GM12878 (cell line): ENCODE measurements at regions not wholly inside any gene's neighbourhood (a gene's known extent, or its start where the extent isn't known, plus 50 kb on each side); places are given as distances from the start of the nearest gene placed in this dataset.
"Not testable (repeated sequence)": the region's sequence is repeated elsewhere in the genome, so short reads cannot be mapped to it uniquely, and the experiment has no call there.

Experiments used
- ATAC-seq: fragments of 200-7000 bp; cut with Tn5 transposase; 3 replicates; pipeline ENCODE4 v1.9.1; 2020; ENCODE audit warnings: mild to moderate bottlenecking, moderate library complexity
- BruUV-seq: library from RNA; stranded (reverse); fragments of 400-500 nt; replicated peaks from 2 replicates; lab custom pipeline; 2021; lab: Mats Ljungman, UMichigan
- CTCF ChIA-PET: fragments of 300-600 bp; sonication (Branson Sonifier 250); formaldehyde crosslinking; extraction: SDS; loops from one replicate; lab custom pipeline; 2021; ENCODE audit warnings: inconsistent platforms; lab: Yijun Ruan, JAX
- POLR2A ChIA-PET: fragments of 350-600 bp; formaldehyde crosslinking; extraction: SDS; loops from one replicate; lab custom pipeline; 2021; ENCODE audit warnings: inconsistent platforms; lab: Charles Lee
- RAD21 ChIA-PET: fragments of 300-600 bp; sonication (Branson Sonifier 250); formaldehyde crosslinking; loops from one replicate; lab custom pipeline; 2023; ENCODE audit warnings: antibody characterized with exemption; ENCODE audit not compliant: unreplicated experiment; lab: Charles Lee
- SMC1A ChIA-PET: fragments of 300-600 bp; sonication (Branson Sonifier 250); formaldehyde crosslinking; loops from one replicate; lab custom pipeline; 2023; ENCODE audit not compliant: unreplicated experiment, uncharacterized antibody; lab: Charles Lee
- DNase-seq: peaks from one replicate; pipeline ENCODE4 v3.0.0-alpha.2; 2011; ENCODE audit warnings: low read depth, low spot score
- FAIRE-seq: peaks from 3 replicates; lab custom pipeline; 2011; peaks lifted over from hg19 to GRCh38; lab: Jason Lieb, UNC
- H2AFZ ChIP-seq: 2 replicates; pipeline ENCODE4 v1.6.0; 2011; ENCODE audit warnings: low read depth, low read length, control low read depth; ENCODE audit not compliant: control insufficient read depth
- H3K27ac ChIP-seq: 2 replicates; pipeline ENCODE4 v1.5.1; 2011; ENCODE audit warnings: control low read depth; ENCODE audit not compliant: control insufficient read depth, insufficient read depth
- H3K27me3 ChIP-seq, 2 experiments: replicated peaks in 1 of 2; 2 replicates each; pipeline versions ENCODE4 v1.6.0 to v1.6.1; 2011; ENCODE audit warnings: low read length in 1 of 2; ENCODE audit not compliant: control insufficient read depth in 2 of 2, insufficient read depth in 2 of 2
- H3K36me3 ChIP-seq, 2 experiments: 2 replicates each; pipeline ENCODE4 v1.5.1; 2011; ENCODE audit warnings: low read length in 1 of 2; ENCODE audit not compliant: control insufficient read depth in 2 of 2, insufficient read depth in 2 of 2
- H3K4me1 ChIP-seq: 2 replicates; pipeline ENCODE4 v1.6.1; 2011; ENCODE audit warnings: mild to moderate bottlenecking, low read length, moderate library complexity, mixed read lengths; ENCODE audit not compliant: control insufficient read depth, insufficient read depth
- H3K4me2 ChIP-seq: 2 replicates; pipeline ENCODE4 v1.6.0; 2011; ENCODE audit warnings: control low read depth; ENCODE audit not compliant: control insufficient read depth, insufficient read depth
- H3K4me3 ChIP-seq: fragments of 200-600 bp; sonication (generic); 2 replicates; pipeline ENCODE4 v1.5.1; 2016
- H3K79me2 ChIP-seq: 2 replicates; pipeline ENCODE4 v1.6.0; 2011; ENCODE audit warnings: low read length; ENCODE audit not compliant: control insufficient read depth, insufficient read depth
- H3K9ac ChIP-seq: 2 replicates; pipeline ENCODE4 v1.8.0; 2011; ENCODE audit warnings: low read length, control low read depth, mixed read lengths; ENCODE audit not compliant: control insufficient read depth, insufficient read depth
- H3K9me3 ChIP-seq: replicated peaks from 3 replicates; pipeline ENCODE4 v1.5.1; 2011; ENCODE audit warnings: mild to moderate bottlenecking, low read length; ENCODE audit not compliant: control insufficient read depth, insufficient read depth
- H4K20me1 ChIP-seq: 2 replicates; pipeline ENCODE4 v1.6.0; 2011; ENCODE audit not compliant: control insufficient read depth, insufficient read depth
- DPF2 ChIP-seq: fragments of 450-650 bp; IDR thresholded peaks from 2 replicates; pipeline ENCODE4 v1.6.1; 2017; ENCODE audit warnings: mild to moderate bottlenecking
- POLR2AphosphoS5 ChIP-seq: IDR thresholded peaks from 2 replicates; pipeline ENCODE4 v1.6.1; 2011; ENCODE audit warnings: mild to moderate bottlenecking, low read length, inconsistent platforms
- SMAD5 ChIP-seq: IDR thresholded peaks from 2 replicates; pipeline ENCODE4 v1.6.1; 2016; ENCODE audit warnings: antibody characterized with exemption, low read depth
- TCF12 ChIP-seq: IDR thresholded peaks from 2 replicates; pipeline ENCODE4 v1.6.1; 2011; ENCODE audit warnings: low read depth, mild to moderate bottlenecking, low read length
- ZNF384 ChIP-seq: IDR thresholded peaks from 2 replicates; pipeline ENCODE4 v1.6.1; 2012; ENCODE audit warnings: low read depth, mild to moderate bottlenecking, low read length, improper control_type of control experiment, borderline replicate concordance
- WGBS: methylation state at CpG from one replicate; pipeline ENCODE4 v1.1.6; 2016; ENCODE audit warnings: low lambda C conversion rate; ENCODE audit not compliant: insufficient replicate concordance, insufficient coverage; ENCODE audit errors: missing lambda C conversion rate; 5-methylcytosine and 5-hydroxymethylcytosine counted together
- in situ Hi-C: fragments of 300-500 bp; cut with MboI; formaldehyde crosslinking; loops from 9 replicates; pipeline ENCODE4 v1.14.3; 2018; ENCODE audit warnings: mixed read lengths
- intact Hi-C: fragments of 100-400 bp; cut with micrococcal nuclease; formaldehyde crosslinking; loops from one replicate; pipeline ENCODE4 v1.14.2; 2022; ENCODE audit not compliant: unreplicated experiment
- TF ChIP-seq, protein P1 (sequence below): fragments of 450-650 bp; IDR thresholded peaks from 2 replicates; pipeline ENCODE4 v1.6.1; 2017; ENCODE audit warnings: mild to moderate bottlenecking, low read depth, inconsistent platforms; ENCODE audit not compliant: poor library complexity, severe bottlenecking
- TF ChIP-seq, protein P2 (sequence below): fragments of 450-650 bp; IDR thresholded peaks from 2 replicates; pipeline ENCODE4 v1.6.1; 2017; ENCODE audit warnings: mild to moderate bottlenecking
- TF ChIP-seq, protein P3 (sequence below): IDR thresholded peaks from 2 replicates; pipeline ENCODE4 v1.6.1; 2012; ENCODE audit warnings: low read depth, low read length, improper control_type of control experiment
- TF ChIP-seq, protein P4 (sequence below): IDR thresholded peaks from 2 replicates; pipeline ENCODE4 v1.6.1; 2012; ENCODE audit warnings: low read depth, low read length, improper control_type of control experiment

DNA sequence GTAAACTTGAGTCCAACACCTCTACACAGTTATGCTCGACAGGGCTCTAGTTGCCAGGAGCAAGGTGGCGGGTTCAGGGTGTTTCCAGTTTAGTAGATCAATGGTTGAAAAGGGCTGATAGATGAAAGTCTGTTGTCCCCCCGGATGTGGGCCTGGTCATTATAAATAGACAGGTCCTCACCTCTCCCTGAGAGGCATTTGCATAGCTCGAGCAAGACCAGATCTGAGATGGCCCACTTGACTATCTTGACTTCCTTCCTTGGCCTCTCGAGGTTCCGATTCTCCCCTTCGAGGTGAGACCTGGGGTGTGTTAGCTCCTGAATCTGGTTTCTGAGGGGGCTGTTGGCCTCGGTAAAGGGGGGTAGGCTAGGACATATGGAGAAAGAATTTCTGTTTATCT, 54.1 kb upstream of the RBMX start:
- in situ Hi-C loops, H3K36me3 ChIP-seq: not testable (repeated sequence)
- WGBS: 18% methylated on average over 8 of the region's 8 CpGs

DNA sequence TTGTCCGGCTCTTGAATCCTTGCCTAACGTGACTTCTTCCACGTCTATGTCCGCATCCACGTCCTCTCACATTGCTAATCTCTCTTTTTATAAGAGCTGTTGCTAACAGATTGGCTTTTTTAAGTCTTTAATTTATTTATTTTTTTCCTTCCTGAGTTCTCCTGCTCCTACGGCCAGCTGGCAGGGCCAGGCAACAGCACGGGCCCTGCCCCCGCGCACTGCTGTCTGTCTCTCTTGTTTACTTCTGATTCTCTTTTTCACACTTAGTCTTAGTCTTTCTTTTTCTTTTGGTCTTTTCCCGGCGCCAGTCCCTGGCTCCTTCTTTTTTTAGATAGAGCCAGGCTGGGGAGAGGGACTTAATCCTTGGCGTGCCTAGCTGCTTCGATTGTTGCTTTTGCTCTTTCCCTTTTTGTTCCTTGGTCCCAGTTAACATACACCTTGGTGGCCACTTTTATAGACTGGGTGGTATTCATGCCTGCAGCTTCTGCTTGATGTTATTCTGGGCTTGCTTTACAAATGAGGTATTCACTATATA, 53.2 kb upstream of the RBMX start:
- no TSS peak for BruUV-seq
- FAIRE-seq: no peak
- no peak for TF ChIP-seq ZNF384
- TF ChIP-seq DPF2: no peak
- TF ChIP-seq, protein P1, sequence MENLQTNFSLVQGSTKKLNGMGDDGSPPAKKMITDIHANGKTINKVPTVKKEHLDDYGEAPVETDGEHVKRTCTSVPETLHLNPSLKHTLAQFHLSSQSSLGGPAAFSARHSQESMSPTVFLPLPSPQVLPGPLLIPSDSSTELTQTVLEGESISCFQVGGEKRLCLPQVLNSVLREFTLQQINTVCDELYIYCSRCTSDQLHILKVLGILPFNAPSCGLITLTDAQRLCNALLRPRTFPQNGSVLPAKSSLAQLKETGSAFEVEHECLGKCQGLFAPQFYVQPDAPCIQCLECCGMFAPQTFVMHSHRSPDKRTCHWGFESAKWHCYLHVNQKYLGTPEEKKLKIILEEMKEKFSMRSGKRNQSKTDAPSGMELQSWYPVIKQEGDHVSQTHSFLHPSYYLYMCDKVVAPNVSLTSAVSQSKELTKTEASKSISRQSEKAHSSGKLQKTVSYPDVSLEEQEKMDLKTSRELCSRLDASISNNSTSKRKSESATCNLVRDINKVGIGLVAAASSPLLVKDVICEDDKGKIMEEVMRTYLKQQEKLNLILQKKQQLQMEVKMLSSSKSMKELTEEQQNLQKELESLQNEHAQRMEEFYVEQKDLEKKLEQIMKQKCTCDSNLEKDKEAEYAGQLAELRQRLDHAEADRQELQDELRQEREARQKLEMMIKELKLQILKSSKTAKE: no peak
- TF ChIP-seq SMAD5: no peak
- TF ChIP-seq TCF12: no peak
- TF ChIP-seq, protein P2, sequence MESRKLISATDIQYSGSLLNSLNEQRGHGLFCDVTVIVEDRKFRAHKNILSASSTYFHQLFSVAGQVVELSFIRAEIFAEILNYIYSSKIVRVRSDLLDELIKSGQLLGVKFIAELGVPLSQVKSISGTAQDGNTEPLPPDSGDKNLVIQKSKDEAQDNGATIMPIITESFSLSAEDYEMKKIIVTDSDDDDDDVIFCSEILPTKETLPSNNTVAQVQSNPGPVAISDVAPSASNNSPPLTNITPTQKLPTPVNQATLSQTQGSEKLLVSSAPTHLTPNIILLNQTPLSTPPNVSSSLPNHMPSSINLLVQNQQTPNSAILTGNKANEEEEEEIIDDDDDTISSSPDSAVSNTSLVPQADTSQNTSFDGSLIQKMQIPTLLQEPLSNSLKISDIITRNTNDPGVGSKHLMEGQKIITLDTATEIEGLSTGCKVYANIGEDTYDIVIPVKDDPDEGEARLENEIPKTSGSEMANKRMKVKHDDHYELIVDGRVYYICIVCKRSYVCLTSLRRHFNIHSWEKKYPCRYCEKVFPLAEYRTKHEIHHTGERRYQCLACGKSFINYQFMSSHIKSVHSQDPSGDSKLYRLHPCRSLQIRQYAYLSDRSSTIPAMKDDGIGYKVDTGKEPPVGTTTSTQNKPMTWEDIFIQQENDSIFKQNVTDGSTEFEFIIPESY: no peak
- TF ChIP-seq, protein P3, sequence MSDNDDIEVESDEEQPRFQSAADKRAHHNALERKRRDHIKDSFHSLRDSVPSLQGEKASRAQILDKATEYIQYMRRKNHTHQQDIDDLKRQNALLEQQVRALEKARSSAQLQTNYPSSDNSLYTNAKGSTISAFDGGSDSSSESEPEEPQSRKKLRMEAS: no peak
- TF ChIP-seq POLR2AphosphoS5: no peak
- TF ChIP-seq, protein P4, sequence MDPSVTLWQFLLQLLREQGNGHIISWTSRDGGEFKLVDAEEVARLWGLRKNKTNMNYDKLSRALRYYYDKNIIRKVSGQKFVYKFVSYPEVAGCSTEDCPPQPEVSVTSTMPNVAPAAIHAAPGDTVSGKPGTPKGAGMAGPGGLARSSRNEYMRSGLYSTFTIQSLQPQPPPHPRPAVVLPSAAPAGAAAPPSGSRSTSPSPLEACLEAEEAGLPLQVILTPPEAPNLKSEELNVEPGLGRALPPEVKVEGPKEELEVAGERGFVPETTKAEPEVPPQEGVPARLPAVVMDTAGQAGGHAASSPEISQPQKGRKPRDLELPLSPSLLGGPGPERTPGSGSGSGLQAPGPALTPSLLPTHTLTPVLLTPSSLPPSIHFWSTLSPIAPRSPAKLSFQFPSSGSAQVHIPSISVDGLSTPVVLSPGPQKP: no peak

More for the DNA sequence above, 54.1 kb upstream of the RBMX start:
- FAIRE-seq, H2AFZ ChIP-seq, H3K4me3 ChIP-seq, intact Hi-C loops, RAD21 ChIA-PET, BruUV-seq, H3K27me3 ChIP-seq, H3K9ac ChIP-seq, H3K79me2 ChIP-seq, H3K9me3 ChIP-seq, H4K20me1 ChIP-seq, POLR2A ChIA-PET, H3K4me1 ChIP-seq, H3K27ac ChIP-seq, ATAC-seq, DNase-seq, H3K4me2 ChIP-seq, SMC1A ChIA-PET: not testable (repeated sequence)
- CTCF ChIA-PET: interaction anchor here (0.9 kb wide), 1 partner anchor 230 kb away, joined by 4 read pairs; no protein-coding TSS in a partner anchor

More for the DNA sequence above, 53.2 kb upstream of the RBMX start:
- no peaks in the 10 kb centered on the region for H3K27me3 ChIP-seq
- CTCF ChIA-PET: interaction anchor here (0.9 kb wide), 1 partner anchor 8 kb away, joined by 3 read pairs; no protein-coding TSS in a partner anchor
- no peak overlapping the region for H3K27ac ChIP-seq
- no peaks in the 10 kb centered on the region for H3K79me2 ChIP-seq
- no peak overlapping the region for H3K9ac ChIP-seq
- SMC1A ChIA-PET: no interaction called here
- ATAC-seq (no peak), DNase-seq (no peak)
- no peaks in the 10 kb centered on the region for H3K36me3 ChIP-seq
- POLR2A ChIA-PET: no interaction called here
- no peak overlapping the region for H3K4me3 ChIP-seq
- no peaks in the 10 kb centered on the region for H3K9me3 ChIP-seq
- H2AFZ ChIP-seq: no peak overlapping the region
- no peaks in the 10 kb centered on the region for H3K4me1 ChIP-seq
- no peaks in the 10 kb centered on the region for H4K20me1 ChIP-seq
- in situ Hi-C loops: no loop called here
- RAD21 ChIA-PET: no interaction called here
- intact Hi-C loops: no loop called here
- WGBS: 66% methylated on average over 13 of the region's 13 CpGs
- no peak overlapping the region for H3K4me2 ChIP-seq
